IMR-90 (cell line): ENCODE measurements at regions not wholly inside any gene's neighbourhood (a gene's known extent, or its start where the extent isn't known, plus 50 kb on each side); places are given as distances from the start of the nearest gene placed in this dataset.

Experiments used
- CHD1 ChIP-seq: IDR thresholded peaks from 2 replicates; pipeline ENCODE4 v1.6.1; 2012; ENCODE audit warnings: low read depth, low read length, improper control_type of control experiment
- FOS ChIP-seq: fragments of 150-350 bp; IDR thresholded peaks from 2 replicates; pipeline ENCODE4 v1.6.1; 2016; ENCODE audit warnings: low read depth, low read length
- POLR2A ChIP-seq: IDR thresholded peaks from 2 replicates; pipeline ENCODE4 v1.6.1; 2012; ENCODE audit warnings: mild to moderate bottlenecking, low read depth, low read length
- RCOR1 ChIP-seq: IDR thresholded peaks from 2 replicates; pipeline ENCODE4 v1.6.1; 2012; ENCODE audit warnings: mild to moderate bottlenecking, low read length, improper control_type of control experiment; ENCODE audit not compliant: insufficient replicate concordance
- RFX5 ChIP-seq: IDR thresholded peaks from 2 replicates; pipeline ENCODE4 v1.8.0; 2012; ENCODE audit warnings: low read depth, mild to moderate bottlenecking, low read length, moderate library complexity
- SMC3 ChIP-seq: fragments of 150-350 bp; IDR thresholded peaks from 2 replicates; pipeline ENCODE4 v1.6.1; 2016; ENCODE audit warnings: low read depth, mild to moderate bottlenecking, antibody characterized with exemption, low read length, moderate library complexity
- TF ChIP-seq, protein P1 (sequence below): conservative IDR thresholded peaks from 2 replicates; pipeline ENCODE4 v1.5.1; 2012; ENCODE audit warnings: mild to moderate bottlenecking, low read depth, low read length, improper control_type of control experiment

- TF ChIP-seq, protein P1, sequence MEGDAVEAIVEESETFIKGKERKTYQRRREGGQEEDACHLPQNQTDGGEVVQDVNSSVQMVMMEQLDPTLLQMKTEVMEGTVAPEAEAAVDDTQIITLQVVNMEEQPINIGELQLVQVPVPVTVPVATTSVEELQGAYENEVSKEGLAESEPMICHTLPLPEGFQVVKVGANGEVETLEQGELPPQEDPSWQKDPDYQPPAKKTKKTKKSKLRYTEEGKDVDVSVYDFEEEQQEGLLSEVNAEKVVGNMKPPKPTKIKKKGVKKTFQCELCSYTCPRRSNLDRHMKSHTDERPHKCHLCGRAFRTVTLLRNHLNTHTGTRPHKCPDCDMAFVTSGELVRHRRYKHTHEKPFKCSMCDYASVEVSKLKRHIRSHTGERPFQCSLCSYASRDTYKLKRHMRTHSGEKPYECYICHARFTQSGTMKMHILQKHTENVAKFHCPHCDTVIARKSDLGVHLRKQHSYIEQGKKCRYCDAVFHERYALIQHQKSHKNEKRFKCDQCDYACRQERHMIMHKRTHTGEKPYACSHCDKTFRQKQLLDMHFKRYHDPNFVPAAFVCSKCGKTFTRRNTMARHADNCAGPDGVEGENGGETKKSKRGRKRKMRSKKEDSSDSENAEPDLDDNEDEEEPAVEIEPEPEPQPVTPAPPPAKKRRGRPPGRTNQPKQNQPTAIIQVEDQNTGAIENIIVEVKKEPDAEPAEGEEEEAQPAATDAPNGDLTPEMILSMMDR: no peak
- TF ChIP-seq FOS: no peak
- TF ChIP-seq CHD1: no peak
- TF ChIP-seq SMC3: no peak
- TF ChIP-seq POLR2A: no peak
- no peak for TF ChIP-seq RCOR1
- no peak for TF ChIP-seq RFX5
These were observed 448.4 kb upstream of the ZNF608 start for GRCh38 chr5:125194883-125195282.
